HCT116 (cell line): ENCODE measurements at regions not wholly inside any gene's neighbourhood (a gene's known extent, or its start where the extent isn't known, plus 50 kb on each side); places are given as distances from the start of the nearest gene placed in this dataset.

Experiments used
- ATAC-seq: fragments of 200-7000 bp; cut with Tn5 transposase; 2 replicates; pipeline ENCODE4 v1.9.1; 2020; ENCODE audit warnings: mild to moderate bottlenecking, moderate library complexity
- BruUV-seq: library from RNA; stranded (reverse); fragments of 400-500 nt; replicated peaks from 2 replicates; lab custom pipeline; 2021; lab: Mats Ljungman, UMichigan
- CTCF ChIA-PET: fragments of 300-600 bp; sonication (Branson Sonifier 250); formaldehyde crosslinking; loops from one replicate; lab custom pipeline; 2021; ENCODE audit warnings: antibody characterized with exemption; lab: Charles Lee
- POLR2A ChIA-PET: fragments of 300-600, 350-600 bp; sonication (Branson Sonifier 250); formaldehyde crosslinking; loops from one replicate; lab custom pipeline; 2021; ENCODE audit warnings: antibody characterized with exemption; lab: Charles Lee
- RAD21 ChIA-PET, 2 experiments: fragments of 300-600 bp; sonication (Branson Sonifier 250); formaldehyde crosslinking; loops; one replicate each; lab custom pipeline; 2023; ENCODE audit warnings: low total read pairs in 2 of 2; ENCODE audit not compliant: uncharacterized antibody in 2 of 2, unreplicated experiment in 2 of 2, low non-redundant PET in 1 of 2; lab: Charles Lee
- DNase-seq: peaks from one replicate; pipeline ENCODE4 v3.0.0-alpha.2; 2010; ENCODE audit warnings: low read depth, low spot score
- H2AFZ ChIP-seq: fragments of 200-600 bp; shearing (Covaris generic), sonication (generic); 2 replicates; pipeline ENCODE4 v1.6.1; 2017; ENCODE audit warnings: low read depth, mixed run types, mixed read lengths, antibody characterized with exemption, low read length; ENCODE audit not compliant: poor library complexity, severe bottlenecking
- H3K27ac ChIP-seq: 2 replicates; pipeline ENCODE4 v1.5.1; 2012; ENCODE audit warnings: low read depth, low read length
- H3K27me3 ChIP-seq: fragments of 200-600 bp; sonication (generic); 2 replicates; pipeline ENCODE4 v1.6.1; 2016; ENCODE audit warnings: mixed run types, low read length, mixed read lengths; ENCODE audit not compliant: insufficient read depth
- H3K36me3 ChIP-seq, 2 experiments: fragments of 200-500 bp in 1 of 2; fragments of 200-600 bp in 1 of 2; sonication (Bioruptor generic) in 1 of 2; sonication (generic) in 1 of 2; 2 replicates each; pipeline versions ENCODE4 v1.5.1 to v1.6.1; 2014 to 2016; ENCODE audit warnings: low read length in 2 of 2, inconsistent platforms in 1 of 2, mixed read lengths in 1 of 2, mixed run types in 1 of 2; ENCODE audit not compliant: insufficient read depth in 2 of 2, control insufficient read depth in 1 of 2
- H3K4me1 ChIP-seq, 2 experiments: fragments of 200-600 bp in 1 of 2; sonication (generic) in 1 of 2; 2 replicates each; pipeline versions ENCODE4 v1.5.1 to v1.6.1; 2012 to 2017; ENCODE audit warnings: low read length in 2 of 2, inconsistent platforms in 1 of 2, mild to moderate bottlenecking in 1 of 2, mixed read lengths in 1 of 2, mixed run types in 1 of 2, moderate library complexity in 1 of 2; ENCODE audit not compliant: insufficient read depth in 2 of 2, control insufficient read depth in 1 of 2
- H3K4me2 ChIP-seq: fragments of 200-600 bp; sonication (generic); 2 replicates; pipeline ENCODE4 v1.6.1; 2017; ENCODE audit warnings: mixed run types, low read length, mixed read lengths
- H3K4me3 ChIP-seq, 2 experiments: fragments of 200-600 bp in 1 of 2; sonication (generic) in 1 of 2; replicated peaks in 1 of 2; 2 replicates each; pipeline ENCODE4 v1.5.1; 2011 to 2016; ENCODE audit warnings: low read length in 2 of 2, control low read depth in 1 of 2, low read depth in 1 of 2, mild to moderate bottlenecking in 1 of 2, mixed read lengths in 1 of 2, mixed run types in 1 of 2
- H3K79me2 ChIP-seq: fragments of 200-600 bp; sonication (generic); 2 replicates; pipeline ENCODE4 v1.6.1; 2017; ENCODE audit warnings: mild to moderate bottlenecking, mixed run types, low read length, moderate library complexity, mixed read lengths; ENCODE audit not compliant: insufficient read depth
- H3K9ac ChIP-seq: fragments of 200-600 bp; sonication (generic); 2 replicates; pipeline ENCODE4 v1.6.1; 2016; ENCODE audit warnings: low read length, mixed read lengths
- H3K9me2 ChIP-seq: fragments of 200-600 bp; sonication (generic), shearing (Covaris generic); 2 replicates; pipeline ENCODE4 v1.6.1; 2017; ENCODE audit warnings: mixed run types, mild to moderate bottlenecking, moderate library complexity; ENCODE audit not compliant: insufficient read depth
- H3K9me3 ChIP-seq, 2 experiments: fragments of 200-500 bp in 1 of 2; fragments of 200-600 bp in 1 of 2; sonication (Bioruptor generic) in 1 of 2; sonication (generic) in 1 of 2; 2 replicates each; pipeline ENCODE4 v1.6.1; 2014 to 2017; ENCODE audit warnings: low read length in 2 of 2, mixed read lengths in 2 of 2, inconsistent platforms in 1 of 2, low read depth in 1 of 2, mild to moderate bottlenecking in 1 of 2, mixed run types in 1 of 2, moderate library complexity in 1 of 2; ENCODE audit not compliant: control insufficient read depth in 1 of 2, insufficient read depth in 1 of 2
- H4K20me1 ChIP-seq: fragments of 200-600 bp; sonication (generic), shearing (Covaris generic); 2 replicates; pipeline ENCODE4 v1.6.1; 2017; ENCODE audit warnings: mixed run types, mild to moderate bottlenecking, moderate library complexity; ENCODE audit not compliant: insufficient read depth
- CBX3 ChIP-seq: IDR thresholded peaks from 2 replicates; pipeline ENCODE4 v1.6.1; 2012; ENCODE audit warnings: low read depth
- CEBPB ChIP-seq: IDR thresholded peaks from 2 replicates; pipeline ENCODE4 v1.6.1; 2012; ENCODE audit warnings: low read depth
- CTCF ChIP-seq, 3 experiments: fragments of 200-600 bp in 1 of 3; sonication (generic) in 1 of 3; IDR thresholded peaks in 2 of 3; conservative IDR thresholded peaks in 1 of 3; 2 replicates each; pipeline ENCODE4 v1.5.1; 2012 to 2017; ENCODE audit warnings: low read depth in 2 of 3, low read length in 2 of 3, antibody characterized with exemption in 1 of 3, borderline replicate concordance in 1 of 3, control low read depth in 1 of 3, mild to moderate bottlenecking in 1 of 3, mixed read lengths in 1 of 3, mixed run types in 1 of 3, moderate library complexity in 1 of 3; ENCODE audit not compliant: insufficient read depth in 1 of 3
- EGR1 ChIP-seq: IDR thresholded peaks from 2 replicates; pipeline ENCODE4 v1.6.1; 2012; ENCODE audit warnings: low read depth
- ELF1 ChIP-seq: IDR thresholded peaks from 2 replicates; pipeline ENCODE4 v1.6.1; 2012; ENCODE audit warnings: low read depth, borderline replicate concordance
- EZH2phosphoT487 ChIP-seq: fragments of 200-600 bp; IDR thresholded peaks from 2 replicates; pipeline ENCODE4 v1.6.1; 2018; ENCODE audit warnings: antibody characterized with exemption, borderline replicate concordance
- JUND ChIP-seq: IDR thresholded peaks from 2 replicates; pipeline ENCODE4 v1.6.1; 2012
- POLR2A ChIP-seq: IDR thresholded peaks from 2 replicates; pipeline ENCODE4 v1.7.0; 2011; ENCODE audit warnings: borderline replicate concordance; ENCODE audit not compliant: insufficient read depth, insufficient read length; ENCODE audit errors: extremely low read depth
- RAD21 ChIP-seq: IDR thresholded peaks from 2 replicates; pipeline ENCODE4 v1.6.1; 2012; ENCODE audit warnings: low read depth, mild to moderate bottlenecking
- REST ChIP-seq: IDR thresholded peaks from 2 replicates; pipeline ENCODE4 v1.6.1; 2012; ENCODE audit warnings: low read depth
- SIN3A ChIP-seq: IDR thresholded peaks from 2 replicates; pipeline ENCODE4 v1.6.1; 2012; ENCODE audit warnings: low read depth
- SP1 ChIP-seq: IDR thresholded peaks from 2 replicates; pipeline ENCODE4 v1.6.1; 2012; ENCODE audit warnings: low read depth
- ZNF274 ChIP-seq: fragments of 200-500 bp; sonication (Bioruptor generic); IDR thresholded peaks from 2 replicates; pipeline ENCODE4 v1.6.1; 2014; ENCODE audit warnings: mild to moderate bottlenecking, low read depth, low read length, inconsistent platforms
- intact Hi-C: fragments of 100-400 bp; cut with micrococcal nuclease; formaldehyde crosslinking; loops from 2 replicates; pipeline ENCODE4 v1.10.0; 2022
- TF ChIP-seq, protein P1 (sequence below): IDR thresholded peaks from 2 replicates; pipeline ENCODE4 v1.6.1; 2012
- TF ChIP-seq, protein P2 (sequence below): IDR thresholded peaks from 2 replicates; pipeline ENCODE4 v1.6.1; 2012

- H3K27me3 ChIP-seq, result no peaks in the 10 kb centered on the region
- no peak overlapping the region for H2AFZ ChIP-seq
- BruUV-seq, result no TSS peak
- H3K4me1 ChIP-seq, result no peaks in the 10 kb centered on the region
- DNase-seq (no peak), ATAC-seq (no peak)
- no peak overlapping the region for H3K4me2 ChIP-seq
- CTCF ChIA-PET, result interaction anchor here (1.0 kb wide), 1 partner anchor 16 kb away, joined by 4 read pairs; no protein-coding TSS in a partner anchor
- H3K36me3 ChIP-seq, result no peaks in the 10 kb centered on the region
- RAD21 ChIA-PET, result no interaction called here
- no peak overlapping the region for H3K9ac ChIP-seq
- H3K9me3 ChIP-seq, result no peaks in the 10 kb centered on the region
- no peak overlapping the region for H3K27ac ChIP-seq
- H4K20me1 ChIP-seq, result no peaks in the 10 kb centered on the region
- POLR2A ChIA-PET, result no interaction called here
- TF ChIP-seq ZNF274, result no peak
- H3K4me3 ChIP-seq, result no peak overlapping the region
- no peaks in the 10 kb centered on the region for H3K9me2 ChIP-seq
- intact Hi-C loops, result no loop called here
- no peaks in the 10 kb centered on the region for H3K79me2 ChIP-seq
Observed at GRCh38 chr12:125386652-125387051, 321.4 kb downstream of the AACS start.

DNA sequence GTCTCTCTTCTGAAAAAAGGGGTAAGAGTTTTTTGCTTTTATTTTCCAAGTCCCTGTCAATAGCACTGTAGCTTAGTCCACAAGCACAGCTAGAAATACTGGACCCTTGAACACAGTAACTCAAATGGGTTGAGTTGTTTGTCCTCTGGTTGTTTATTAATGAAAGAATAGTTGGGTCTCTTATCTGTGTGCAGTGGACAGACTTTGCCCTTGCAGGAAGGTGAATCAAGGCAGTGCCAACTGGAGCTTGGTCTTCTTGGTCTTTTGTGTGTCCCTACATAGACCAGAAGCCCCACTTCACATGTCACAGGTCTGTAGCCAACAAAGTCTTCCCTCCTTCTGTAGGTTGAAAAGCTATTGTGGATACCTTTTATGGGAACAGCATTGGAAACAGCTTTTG, 322.0 kb downstream of the AACS start:
- H3K27ac ChIP-seq, result no peak overlapping the region
- H3K4me2 ChIP-seq, result no peak overlapping the region
- no peak overlapping the region for H2AFZ ChIP-seq
- no peak overlapping the region for H3K4me3 ChIP-seq
- POLR2A ChIA-PET, result no interaction called here
- no peaks in the 10 kb centered on the region for H3K9me2 ChIP-seq
- BruUV-seq, result no TSS peak
- intact Hi-C loops, result no loop called here
- H3K4me1 ChIP-seq, result no peaks in the 10 kb centered on the region
- DNase-seq (no peak), ATAC-seq (no peak)
- RAD21 ChIA-PET, result no interaction called here
- H3K27me3 ChIP-seq, result no peaks in the 10 kb centered on the region
- no peak for TF ChIP-seq EGR1
- TF ChIP-seq SIN3A, result no peak
- no peak for TF ChIP-seq CEBPB
- no peak for TF ChIP-seq ZNF274
- TF ChIP-seq EZH2phosphoT487, result no peak
- no peak for TF ChIP-seq ELF1
- TF ChIP-seq, protein P1, sequence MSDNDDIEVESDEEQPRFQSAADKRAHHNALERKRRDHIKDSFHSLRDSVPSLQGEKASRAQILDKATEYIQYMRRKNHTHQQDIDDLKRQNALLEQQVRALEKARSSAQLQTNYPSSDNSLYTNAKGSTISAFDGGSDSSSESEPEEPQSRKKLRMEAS, result no peak
- TF ChIP-seq POLR2A, result no peak
- no peak for TF ChIP-seq REST
- no peak for TF ChIP-seq SP1
- no peak for TF ChIP-seq CTCF (IDR thresholded peaks at IDR 0.05 in 2 of 3, conservative IDR thresholded peaks at IDR 0.05 in 1 of 3; ENCODE audit: borderline replicate concordance in 1 of 3, insufficient read depth in 1 of 3, low read depth in 2 of 3, low read length in 2 of 3)
- no peak for TF ChIP-seq RAD21
- no peak for TF ChIP-seq JUND
- TF ChIP-seq, protein P2, sequence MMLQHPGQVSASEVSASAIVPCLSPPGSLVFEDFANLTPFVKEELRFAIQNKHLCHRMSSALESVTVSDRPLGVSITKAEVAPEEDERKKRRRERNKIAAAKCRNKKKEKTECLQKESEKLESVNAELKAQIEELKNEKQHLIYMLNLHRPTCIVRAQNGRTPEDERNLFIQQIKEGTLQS, result no peak
- no peak for TF ChIP-seq CBX3
- TF ChIP-seq, all 23 proteins: peak for 0
- no peaks in the 10 kb centered on the region for H3K79me2 ChIP-seq
- H3K9me3 ChIP-seq, result no peaks in the 10 kb centered on the region
- no peaks in the 10 kb centered on the region for H4K20me1 ChIP-seq
- H3K36me3 ChIP-seq, result no peaks in the 10 kb centered on the region
- CTCF ChIA-PET, result no interaction called here
- no peak overlapping the region for H3K9ac ChIP-seq
